C4-2B (cell line): ENCODE measurements at regions not wholly inside any gene's neighbourhood (a gene's known extent, or its start where the extent isn't known, plus 50 kb on each side); places are given as distances from the start of the nearest gene placed in this dataset.

Experiments used
- CTCF ChIP-seq: fragments of 450-650 bp; conservative IDR thresholded peaks from 2 replicates; pipeline ENCODE4 v1.5.1; 2017; ENCODE audit warnings: mild to moderate bottlenecking
- ZFX ChIP-seq: fragments of 450-650 bp; IDR thresholded peaks from 2 replicates; pipeline ENCODE4 v1.6.1; 2017

GRCh38 chr13:50446611-50447010 lies 396.9 kb downstream of the DLEU7 start:
- TF ChIP-seq CTCF (no peak), ZFX (no peak)
